GM19023 (cell line): ENCODE measurements at regions not wholly inside any gene's neighbourhood (a gene's known extent, or its start where the extent isn't known, plus 50 kb on each side); places are given as distances from the start of the nearest gene placed in this dataset.
"Not testable (repeated sequence)": the region's sequence is repeated elsewhere in the genome, so short reads cannot be mapped to it uniquely, and the experiment has no call there.

Source experiments
- ATAC-seq: cut with Tn5 transposase; IDR thresholded peaks from one replicate; pipeline ENCODE4 v1.9.1; 2021; ENCODE audit warnings: mild to moderate bottlenecking, moderate library complexity; ENCODE audit not compliant: unreplicated experiment

GRCh38 chr4:28834120-28834519 lies 1886.0 kb upstream of the PCDH7 start:
- ATAC-seq: no peak

GRCh38 chr4:28835501-28835900 lies 1884.7 kb upstream of the PCDH7 start:
- no peak for ATAC-seq

- ATAC-seq: no peak
These were observed 1877.9 kb upstream of the PCDH7 start for GRCh38 chr4:28842271-28842670.

GRCh38 chr4:28845158-28845557 lies 1875.0 kb upstream of the PCDH7 start:
- no peak for ATAC-seq

GRCh38 chr4:28857028-28857427 lies 1863.1 kb upstream of the PCDH7 start:
- not testable (repeated sequence) for ATAC-seq

- no peak for ATAC-seq
These were observed 1851.3 kb upstream of the PCDH7 start for GRCh38 chr4:28868841-28869240.

- no peak for ATAC-seq
These were observed 1841.0 kb upstream of the PCDH7 start for GRCh38 chr4:28879178-28879577.

- ATAC-seq: no peak
These were observed 1840.3 kb upstream of the PCDH7 start for GRCh38 chr4:28879900-28880299.

GRCh38 chr4:28883211-28883610 lies 1837.0 kb upstream of the PCDH7 start:
- no peak for ATAC-seq

GRCh38 chr4:28886934-28887333 lies 1833.2 kb upstream of the PCDH7 start:
- ATAC-seq: no peak

GRCh38 chr4:28890949-28891775 lies 1829.0 kb upstream of the PCDH7 start:
- no peak for ATAC-seq

GRCh38 chr4:28913466-28913865 lies 1806.7 kb upstream of the PCDH7 start:
- ATAC-seq: no peak

- ATAC-seq: no peak
These were observed 1803.6 kb upstream of the PCDH7 start for GRCh38 chr4:28916585-28916984.

GRCh38 chr4:28918871-28919270 lies 1801.3 kb upstream of the PCDH7 start:
- no peak for ATAC-seq

- no peak for ATAC-seq
These were observed 1798.3 kb upstream of the PCDH7 start for GRCh38 chr4:28921886-28922285.

GRCh38 chr4:28926156-28926555 lies 1794.0 kb upstream of the PCDH7 start:
- ATAC-seq: no peak

GRCh38 chr4:28942631-28943030 lies 1777.5 kb upstream of the PCDH7 start:
- ATAC-seq: no peak

- no peak for ATAC-seq
These were observed 1772.8 kb upstream of the PCDH7 start for GRCh38 chr4:28947374-28947773.

GRCh38 chr4:28948501-28948900 lies 1771.7 kb upstream of the PCDH7 start:
- ATAC-seq: no peak

GRCh38 chr4:28966982-28967381 lies 1753.2 kb upstream of the PCDH7 start:
- no peak for ATAC-seq

GRCh38 chr4:28973587-28974350 lies 1746.4 kb upstream of the PCDH7 start:
- ATAC-seq: no peak

GRCh38 chr4:28976369-28976768 lies 1743.8 kb upstream of the PCDH7 start:
- ATAC-seq: no peak
